Frontal cortex (tissue), 4 donors: ENCODE measurements at regions not wholly inside any gene's neighbourhood (a gene's known extent, or its start where the extent isn't known, plus 50 kb on each side); places are given as distances from the start of the nearest gene placed in this dataset. TPM values are rescaled to one million over a fixed set of nuclear protein-coding genes. Genes with fewer than 3 reads are reported as not detected.
"Not testable (repeated sequence)": the region's sequence is repeated elsewhere in the genome, so short reads cannot be mapped to it uniquely, and the experiment has no call there.

Source experiments
- DNase-seq, 2 donors: peaks; one replicate each; pipeline ENCODE4 v3.0.0; 2012; ENCODE audit warnings: low spot score in 2 of 2
- FAIRE-seq: peaks from 2 replicates; lab custom pipeline; 2012; peaks lifted over from hg19 to GRCh38; lab: Jason Lieb, UNC
- small RNA-seq: library from RNA; depleted of rRNA; stranded (forward); fragments of <200 nt; gene quantifications from one replicate; pipeline ENCODE3, GENCODE V24; 2014
- donor health status: control.
- donor health status: control.
- donor health status: control.

- DNase-seq, FAIRE-seq: not testable (repeated sequence)
Observed at GRCh38 chr7:54444046-54444686, 98.0 kb upstream of the VSTM2A start.

GRCh38 chr7:54453168-54453567, 89.0 kb upstream of the VSTM2A start:
- DNase-seq, FAIRE-seq: not testable (repeated sequence)

- FAIRE-seq, DNase-seq: not testable (repeated sequence)
Observed at GRCh38 chr7:54454700-54455099, 87.5 kb upstream of the VSTM2A start.

GRCh38 chr7:54465095-54465494, 77.1 kb upstream of the VSTM2A start:
- no peak for FAIRE-seq
- no peak for DNase-seq

- DNase-seq (no peak), FAIRE-seq (no peak)
Observed at GRCh38 chr7:54469740-54470139, 72.4 kb upstream of the VSTM2A start.

GRCh38 chr7:54476609-54477008, 65.6 kb upstream of the VSTM2A start:
- no peak for DNase-seq
- FAIRE-seq: peak; percentile 97

- no peak for DNase-seq
- FAIRE-seq: no peak
Observed at GRCh38 chr7:54477083-54477482, 65.1 kb upstream of the VSTM2A start.

GRCh38 chr7:54483523-54483922, 58.7 kb upstream of the VSTM2A start:
- no peak for FAIRE-seq
- no peak for DNase-seq

- FAIRE-seq (no peak), DNase-seq (no peak)
Observed at GRCh38 chr7:54485044-54485443, 57.1 kb upstream of the VSTM2A start.

Small RNA genes in the stretch of these regions (small RNA-seq; reads per million reads assigned to genes)
- gene AC074348.1: not detected
- gene RNU2-29P: 0.13 reads per million
